ENCODE measurements at regions not wholly inside any gene's neighbourhood (a gene's known extent, or its start where the extent isn't known, plus 50 kb on each side); places are given as distances from the start of the nearest gene placed in this dataset.
A peak's percentile ranks its signal among the peaks of the same experiment; 100 is the strongest.

- H3K27me3 ChIP-seq (ENCODE audit: control insufficient read depth in 3 of 3, insufficient read depth in 3 of 3, low read length in 2 of 3): no peaks in the 10 kb centered on the region
- H3K9me3 ChIP-seq (ENCODE audit: control insufficient read depth in 4 of 4, insufficient read depth in 3 of 4, low read length in 3 of 4): peaks cover 0 to 3% (median 1%) of the 10 kb centered on the region in 4 donors
- H3K9ac ChIP-seq (ENCODE audit: insufficient read depth in 1 of 2, low read length in 2 of 2): no peak overlapping the region
- WGBS, 2 donors: 92 to 94% methylated on average over 4 of the region's 4 CpGs
- H3K4me3 ChIP-seq: no peak overlapping the region
- no peak overlapping the region for H3K27ac ChIP-seq (ENCODE audit: low read depth in 1 of 2, low read length in 1 of 2)
- no peak for ATAC-seq (ENCODE audit: insufficient read depth, low FRiP score)
- DNase-seq: no peak
- peaks cover 0 to 8% (median 0%) of the 10 kb centered on the region in 5 donors for H3K4me1 ChIP-seq (ENCODE audit: control insufficient read depth in 5 of 5, insufficient read depth in 5 of 5, low read length in 5 of 5)
- no peaks in the 10 kb centered on the region for H3K36me3 ChIP-seq (ENCODE audit: control insufficient read depth in 4 of 4, insufficient read depth in 4 of 4, low read length in 4 of 4)
- no peak for TF ChIP-seq CTCF (IDR thresholded peaks at IDR 0.05; ENCODE audit: control extremely low read depth, extremely low read depth)
Measured at GRCh38 chr7:37538945-37539344, 90.3 kb upstream of the ELMO1 start.

GRCh38 chr7:37540917-37541316, 92.3 kb upstream of the ELMO1 start:
- H3K27me3 ChIP-seq (ENCODE audit: control insufficient read depth in 3 of 3, insufficient read depth in 3 of 3, low read length in 2 of 3): no peaks in the 10 kb centered on the region
- TF ChIP-seq CTCF (IDR thresholded peaks at IDR 0.05; ENCODE audit: control extremely low read depth, extremely low read depth): no peak
- ATAC-seq (ENCODE audit: insufficient read depth, low FRiP score) (no peak), DNase-seq (peak in 1 of 3 donors; percentile 37)
- WGBS, 2 donors: 69 to 74% methylated on average over 9 of the region's 9 CpGs
- no peaks in the 10 kb centered on the region for H3K36me3 ChIP-seq (ENCODE audit: control insufficient read depth in 4 of 4, insufficient read depth in 4 of 4, low read length in 4 of 4)
- no peak overlapping the region for H3K4me3 ChIP-seq
- no peak overlapping the region for H3K27ac ChIP-seq (ENCODE audit: low read depth in 1 of 2, low read length in 1 of 2)
- no peak overlapping the region for H3K9ac ChIP-seq (ENCODE audit: insufficient read depth in 1 of 2, low read length in 2 of 2)
- H3K9me3 ChIP-seq (ENCODE audit: control insufficient read depth in 4 of 4, insufficient read depth in 3 of 4, low read length in 3 of 4): peaks cover 0 to 3% (median 1%) of the 10 kb centered on the region in 4 donors
- H3K4me1 ChIP-seq (ENCODE audit: control insufficient read depth in 5 of 5, insufficient read depth in 5 of 5, low read length in 5 of 5): peaks cover 0 to 7% (median 0%) of the 10 kb centered on the region in 5 donors

- TF ChIP-seq CTCF (IDR thresholded peaks at IDR 0.05; ENCODE audit: control extremely low read depth, extremely low read depth): no peak
- no peaks in the 10 kb centered on the region for H3K27me3 ChIP-seq (ENCODE audit: control insufficient read depth in 3 of 3, insufficient read depth in 3 of 3, low read length in 2 of 3)
Measured at GRCh38 chr7:37541810-37542443, 93.3 kb upstream of the ELMO1 start.

More at GRCh38 chr7:37541810-37542443, 93.3 kb upstream of the ELMO1 start:
- H3K36me3 ChIP-seq (ENCODE audit: control insufficient read depth in 4 of 4, insufficient read depth in 4 of 4, low read length in 4 of 4): no peaks in the 10 kb centered on the region
- H3K9me3 ChIP-seq (ENCODE audit: control insufficient read depth in 4 of 4, insufficient read depth in 3 of 4, low read length in 3 of 4): peaks cover 0 to 3% (median 1%) of the 10 kb centered on the region in 4 donors
- 92 to 93% methylated on average over 3 of the region's 3 CpGs for WGBS, 2 donors
- no peak overlapping the region for H3K9ac ChIP-seq (ENCODE audit: insufficient read depth in 1 of 2, low read length in 2 of 2)
- ATAC-seq (ENCODE audit: insufficient read depth, low FRiP score): no peak
- DNase-seq: no peak
- H3K4me3 ChIP-seq: no peak overlapping the region
- peaks cover 0 to 17% (median 0%) of the 10 kb centered on the region in 5 donors for H3K4me1 ChIP-seq (ENCODE audit: control insufficient read depth in 5 of 5, insufficient read depth in 5 of 5, low read length in 5 of 5)
- H3K27ac ChIP-seq (ENCODE audit: low read depth in 1 of 2, low read length in 1 of 2): no peak overlapping the region
